GM12872 (cell line): ENCODE measurements at regions not wholly inside any gene's neighbourhood (a gene's known extent, or its start where the extent isn't known, plus 50 kb on each side); places are given as distances from the start of the nearest gene placed in this dataset.

Experiments
- TF ChIP-seq, protein P1 (sequence below): IDR thresholded peaks from 3 replicates; pipeline ENCODE4 v1.5.1; 2011; ENCODE audit warnings: low read depth, mild to moderate bottlenecking, low read length, moderate library complexity; ENCODE audit not compliant: insufficient read depth

DNA sequence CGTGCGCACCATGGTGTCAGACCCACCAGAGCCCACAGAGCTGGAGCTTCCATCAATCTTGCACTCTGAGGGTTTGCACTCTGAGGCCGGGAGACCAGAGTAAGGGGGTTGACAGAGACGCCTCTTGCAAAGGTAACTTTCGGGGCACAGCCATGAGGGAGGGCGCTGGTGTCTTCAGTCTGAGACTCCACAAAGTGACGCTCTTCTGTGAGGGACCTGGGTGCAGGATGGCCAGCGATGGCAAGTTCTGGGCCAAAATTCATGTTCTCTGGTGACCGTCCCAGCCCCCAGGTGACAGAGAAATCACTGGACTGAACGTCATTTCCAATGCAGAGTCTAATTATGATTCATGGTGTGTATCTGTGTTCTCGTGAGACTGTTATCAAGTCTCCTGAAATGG, 1395.2 kb downstream of the TBC1D22A start:
- TF ChIP-seq, protein P1, sequence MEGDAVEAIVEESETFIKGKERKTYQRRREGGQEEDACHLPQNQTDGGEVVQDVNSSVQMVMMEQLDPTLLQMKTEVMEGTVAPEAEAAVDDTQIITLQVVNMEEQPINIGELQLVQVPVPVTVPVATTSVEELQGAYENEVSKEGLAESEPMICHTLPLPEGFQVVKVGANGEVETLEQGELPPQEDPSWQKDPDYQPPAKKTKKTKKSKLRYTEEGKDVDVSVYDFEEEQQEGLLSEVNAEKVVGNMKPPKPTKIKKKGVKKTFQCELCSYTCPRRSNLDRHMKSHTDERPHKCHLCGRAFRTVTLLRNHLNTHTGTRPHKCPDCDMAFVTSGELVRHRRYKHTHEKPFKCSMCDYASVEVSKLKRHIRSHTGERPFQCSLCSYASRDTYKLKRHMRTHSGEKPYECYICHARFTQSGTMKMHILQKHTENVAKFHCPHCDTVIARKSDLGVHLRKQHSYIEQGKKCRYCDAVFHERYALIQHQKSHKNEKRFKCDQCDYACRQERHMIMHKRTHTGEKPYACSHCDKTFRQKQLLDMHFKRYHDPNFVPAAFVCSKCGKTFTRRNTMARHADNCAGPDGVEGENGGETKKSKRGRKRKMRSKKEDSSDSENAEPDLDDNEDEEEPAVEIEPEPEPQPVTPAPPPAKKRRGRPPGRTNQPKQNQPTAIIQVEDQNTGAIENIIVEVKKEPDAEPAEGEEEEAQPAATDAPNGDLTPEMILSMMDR: no peak

DNA sequence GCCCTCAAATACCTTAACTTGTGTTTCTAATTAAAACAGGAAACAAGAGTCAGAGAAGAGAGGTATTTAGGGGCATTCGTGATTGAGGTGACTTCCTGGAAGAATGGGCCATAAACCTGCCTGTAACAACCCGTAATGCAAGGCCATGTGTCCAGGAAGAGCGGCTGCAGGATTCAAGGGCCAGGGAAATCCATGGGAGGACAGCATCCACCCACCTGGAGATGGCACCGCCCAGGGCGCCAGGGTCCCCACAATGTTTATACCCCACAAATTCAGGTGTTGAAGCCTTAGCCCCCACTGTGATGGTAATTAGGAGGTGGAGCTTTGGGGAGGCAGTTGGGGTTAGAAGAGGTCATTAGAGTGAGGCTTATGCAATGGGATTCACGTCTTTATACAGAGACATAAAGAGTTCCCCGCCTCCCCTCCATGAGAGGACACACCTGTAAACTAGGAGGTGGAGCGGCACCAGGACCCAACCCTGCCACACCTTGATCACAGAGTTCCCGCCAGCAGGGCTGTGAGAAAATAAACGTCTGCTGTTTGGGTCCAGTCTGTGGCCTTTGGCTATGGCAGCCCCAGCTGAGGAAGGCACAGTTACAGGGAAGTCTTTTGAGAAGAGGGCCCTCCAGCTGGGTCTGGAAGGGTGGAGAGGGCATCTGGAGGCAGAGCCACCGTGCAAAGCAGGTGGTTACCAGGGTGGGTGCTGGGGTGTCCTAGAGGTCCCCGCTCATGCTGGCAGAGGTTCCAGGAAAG, 1394.3 kb downstream of the TBC1D22A start:
- TF ChIP-seq, protein P1: no peak

DNA sequence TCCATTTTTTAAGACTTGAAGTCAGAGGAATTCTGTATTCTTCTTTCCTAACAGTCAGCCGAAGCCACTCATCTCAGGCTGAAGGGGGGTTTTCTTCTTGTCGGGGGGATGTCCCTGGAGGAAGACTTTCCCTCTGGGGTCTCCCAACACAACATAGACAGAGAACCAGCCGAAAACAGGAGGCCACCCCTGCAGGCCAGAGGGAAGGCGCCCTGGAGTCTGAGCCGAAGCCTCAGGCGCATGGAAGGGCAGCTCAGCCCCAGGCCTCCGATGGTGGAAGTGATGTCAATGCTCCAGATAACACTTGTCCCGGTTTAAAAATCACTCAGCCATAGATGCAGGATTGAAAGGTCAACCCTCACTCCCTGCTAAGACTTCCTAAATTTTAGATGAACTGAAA, 1393.0 kb downstream of the TBC1D22A start:
- TF ChIP-seq, protein P1: no peak

DNA sequence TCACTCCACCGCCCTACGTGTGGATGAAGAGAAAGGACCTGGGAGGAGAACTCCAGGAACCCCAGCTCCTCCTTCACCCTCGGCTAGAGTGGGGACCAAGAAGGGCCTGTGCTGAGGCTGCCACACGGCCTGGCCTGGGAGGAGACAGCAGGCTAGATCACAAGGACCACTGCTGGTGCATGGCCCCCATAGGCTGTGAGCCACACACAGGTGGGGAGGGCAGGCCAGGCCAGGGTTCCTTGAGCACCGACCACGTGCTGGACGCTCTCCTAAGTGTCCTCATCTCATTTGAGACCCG, 1392.4 kb downstream of the TBC1D22A start:
- TF ChIP-seq, protein P1: no peak

DNA sequence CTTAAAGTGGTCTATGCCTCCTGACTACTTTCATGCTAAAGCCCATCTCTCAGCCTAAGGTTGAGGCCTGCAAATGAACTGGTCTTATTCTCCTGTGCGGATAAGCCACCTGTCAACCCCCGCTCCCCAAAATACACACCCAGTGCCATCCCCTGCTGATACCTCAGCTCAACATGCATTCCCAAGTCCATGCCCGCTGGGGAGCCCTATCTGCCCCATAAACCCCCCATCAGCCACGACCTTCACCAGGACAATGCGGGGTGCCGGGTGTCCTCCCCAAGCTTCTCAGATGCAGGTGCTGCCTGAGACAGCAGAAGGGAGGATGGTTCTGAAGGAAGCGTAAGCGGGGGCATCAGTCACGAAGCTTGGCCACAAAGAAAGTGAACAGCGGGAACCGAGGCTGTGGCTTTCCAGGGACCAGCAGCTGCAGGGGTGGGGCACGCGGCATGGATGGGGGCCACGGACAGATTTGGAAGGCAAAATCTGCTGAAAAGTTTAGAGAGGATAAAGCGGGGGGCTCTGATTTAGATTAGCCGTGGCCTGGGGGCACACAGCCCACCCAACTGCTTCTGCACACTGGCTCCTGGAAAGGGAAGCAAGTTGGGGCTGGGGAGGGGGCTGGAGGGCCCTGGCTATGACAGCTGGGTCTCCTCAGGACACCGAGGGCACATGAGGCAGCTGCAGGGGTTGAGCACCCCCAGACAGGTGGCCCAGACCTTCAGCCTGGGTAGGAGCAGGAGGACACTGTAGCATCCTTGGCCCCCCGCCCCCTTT, 1391.9 kb downstream of the TBC1D22A start:
- TF ChIP-seq, protein P1: no peak

DNA sequence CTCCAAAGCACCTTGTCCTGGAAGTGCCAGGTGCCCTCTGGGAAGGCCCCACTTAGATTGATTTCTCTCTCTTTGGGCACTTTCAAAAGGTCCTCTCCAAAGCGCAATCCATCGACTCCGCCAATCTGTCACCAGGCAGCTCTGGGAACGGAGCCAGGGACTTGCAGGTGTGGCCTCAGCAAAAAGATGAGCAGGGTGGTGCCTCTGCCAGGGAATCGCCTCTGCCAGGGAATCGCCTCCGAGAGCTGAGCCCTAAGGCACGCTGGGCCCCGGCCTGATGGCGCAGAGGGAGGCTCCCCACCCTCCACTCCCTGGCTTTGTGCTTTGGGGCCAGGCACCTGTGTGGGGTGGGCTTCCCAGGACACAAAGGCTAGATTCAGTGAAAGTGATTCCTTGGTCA, 1391.3 kb downstream of the TBC1D22A start:
- TF ChIP-seq, protein P1: no peak

DNA sequence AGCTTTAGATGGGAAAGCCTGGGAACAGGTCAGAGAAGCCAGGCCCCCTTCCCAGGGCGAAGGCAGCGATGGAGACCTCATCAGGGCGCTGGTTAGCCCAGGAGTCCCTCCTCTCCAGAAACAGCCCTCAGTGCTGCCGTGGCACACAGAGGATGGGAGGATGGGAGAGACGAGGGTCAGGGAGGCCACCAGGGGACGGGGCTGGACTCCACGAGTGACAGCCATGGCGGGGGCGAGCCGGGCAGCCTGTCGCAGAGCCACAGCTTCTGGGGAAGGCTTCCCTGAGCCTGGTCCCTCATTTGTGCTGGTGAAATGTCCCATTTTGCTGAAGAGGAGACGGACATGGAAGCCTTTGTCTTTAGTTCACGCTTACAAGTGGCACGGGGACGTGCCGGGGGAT, 1390.5 kb downstream of the TBC1D22A start:
- TF ChIP-seq, protein P1: no peak
